Trophoblast cell (in vitro differentiated cells and primary cell): ENCODE measurements at regions not wholly inside any gene's neighbourhood (a gene's known extent, or its start where the extent isn't known, plus 50 kb on each side); places are given as distances from the start of the nearest gene placed in this dataset.
"Not testable (repeated sequence)": the region's sequence is repeated elsewhere in the genome, so short reads cannot be mapped to it uniquely, and the experiment has no call there.

Experiments
- DNase-seq, 2 donors: peaks; one replicate each; pipeline ENCODE4 v3.0.0-alpha.2; 2016
- H2AFZ ChIP-seq: 2 replicates; pipeline ENCODE4 v1.6.1; 2013; ENCODE audit warnings: low read length, moderate library complexity, mild to moderate bottlenecking; ENCODE audit not compliant: insufficient read depth, poor library complexity
- H2AK5ac ChIP-seq: 2 replicates; pipeline ENCODE4 v1.6.1; 2013; ENCODE audit warnings: mild to moderate bottlenecking, low read length
- H2BK120ac ChIP-seq: 2 replicates; pipeline ENCODE4 v1.6.1; 2013; ENCODE audit warnings: low read length, mild to moderate bottlenecking, moderate library complexity; ENCODE audit not compliant: insufficient read depth, poor library complexity
- H2BK12ac ChIP-seq: 2 replicates; pipeline ENCODE4 v1.6.1; 2013; ENCODE audit warnings: mild to moderate bottlenecking, low read length, moderate library complexity
- H2BK5ac ChIP-seq: 2 replicates; pipeline ENCODE4 v1.6.1; 2013; ENCODE audit warnings: low read length, low read depth, moderate library complexity, mild to moderate bottlenecking; ENCODE audit not compliant: poor library complexity
- H3K14ac ChIP-seq: 2 replicates; pipeline ENCODE4 v1.6.1; 2013; ENCODE audit warnings: mild to moderate bottlenecking, low read length
- H3K18ac ChIP-seq: 2 replicates; pipeline ENCODE4 v1.6.1; 2013; ENCODE audit warnings: mild to moderate bottlenecking, low read length
- H3K23ac ChIP-seq: 2 replicates; pipeline ENCODE4 v1.6.1; 2013; ENCODE audit warnings: low read length
- H3K27ac ChIP-seq: 2 replicates; pipeline ENCODE4 v1.5.1; 2013; ENCODE audit warnings: low read depth, mild to moderate bottlenecking, inconsistent platforms, low read length, moderate library complexity
- H3K27me3 ChIP-seq: 2 replicates; pipeline ENCODE4 v1.6.1; 2013; ENCODE audit warnings: inconsistent platforms, mild to moderate bottlenecking, low read length, moderate library complexity; ENCODE audit not compliant: insufficient read depth
- H3K36me3 ChIP-seq, 2 experiments: 1 replicate in 1 of 2; 2 replicates in 1 of 2; pipeline ENCODE4 v1.6.1; 2013; ENCODE audit warnings: low read length in 2 of 2, mild to moderate bottlenecking in 2 of 2, moderate library complexity in 1 of 2; ENCODE audit not compliant: insufficient read depth in 2 of 2, control insufficient read depth in 1 of 2
- H3K4ac ChIP-seq: 2 replicates; pipeline ENCODE4 v1.6.1; 2013; ENCODE audit warnings: low read depth, mild to moderate bottlenecking, low read length, moderate library complexity
- H3K4me1 ChIP-seq, 2 experiments: 1 replicate in 1 of 2; 2 replicates in 1 of 2; pipeline ENCODE4 v1.6.1; 2013; ENCODE audit warnings: low read length in 2 of 2, mild to moderate bottlenecking in 2 of 2, moderate library complexity in 1 of 2; ENCODE audit not compliant: insufficient read depth in 2 of 2, control insufficient read depth in 1 of 2
- H3K4me2 ChIP-seq: 2 replicates; pipeline ENCODE4 v1.6.1; 2013; ENCODE audit warnings: inconsistent platforms, mild to moderate bottlenecking, low read length, moderate library complexity
- H3K4me3 ChIP-seq: 2 replicates; pipeline ENCODE4 v1.5.1; 2013; ENCODE audit warnings: mild to moderate bottlenecking, low read depth, low read length, inconsistent platforms
- H3K79me1 ChIP-seq: one replicate; pipeline ENCODE4 v1.6.1; 2013; ENCODE audit warnings: low read length
- H3K79me2 ChIP-seq: 2 replicates; pipeline ENCODE4 v1.6.1; 2013; ENCODE audit warnings: low read length, mild to moderate bottlenecking; ENCODE audit not compliant: control insufficient read depth, insufficient read depth, poor library complexity
- H3K9ac ChIP-seq: 2 replicates; pipeline ENCODE4 v1.6.1; 2013; ENCODE audit warnings: mild to moderate bottlenecking, low read length
- H3K9me3 ChIP-seq: 2 replicates; pipeline ENCODE4 v1.6.1; 2013; ENCODE audit warnings: low read depth, mild to moderate bottlenecking, control low read depth, inconsistent platforms, low read length; ENCODE audit not compliant: insufficient read depth
- H4K12ac ChIP-seq: 2 replicates; pipeline ENCODE4 v1.6.1; 2013; ENCODE audit warnings: low read depth, mild to moderate bottlenecking, low read length, moderate library complexity
- H4K8ac ChIP-seq: 2 replicates; pipeline ENCODE4 v1.6.1; 2013; ENCODE audit warnings: low read depth, mild to moderate bottlenecking, low read length, moderate library complexity
- H4K91ac ChIP-seq: one replicate; pipeline ENCODE4 v1.6.1; 2013; ENCODE audit warnings: low read depth, mild to moderate bottlenecking, low read length, moderate library complexity
- WGBS: extraction: QIAGEN DNeasy Blood & Tissue Kit; methylation state at CpG from one replicate; pipeline ENCODE4 v1.1.7; 2013; ENCODE audit warnings: missing lambda C conversion rate; ENCODE audit not compliant: insufficient read length, insufficient coverage; ENCODE audit errors: extremely low coverage; 5-methylcytosine and 5-hydroxymethylcytosine counted together

- H3K4me1 ChIP-seq = no peaks in the 10 kb centered on the region
- H3K4me3 ChIP-seq = no peak overlapping the region
- no peak overlapping the region for H4K91ac ChIP-seq
- H3K27me3 ChIP-seq = no peaks in the 10 kb centered on the region
- H4K8ac ChIP-seq = no peak overlapping the region
- no peak overlapping the region for H3K4me2 ChIP-seq
- no peak overlapping the region for H3K23ac ChIP-seq
- H2AK5ac ChIP-seq = no peak overlapping the region
- WGBS = no CpG with 5 or more reads among the region's 4 CpGs
- H3K14ac ChIP-seq = no peak overlapping the region
- H2AFZ ChIP-seq = no peak overlapping the region
- no peaks in the 10 kb centered on the region for H3K79me2 ChIP-seq
- DNase-seq = no peak
- no peak overlapping the region for H3K27ac ChIP-seq
- H3K9ac ChIP-seq = no peak overlapping the region
- no peak overlapping the region for H3K4ac ChIP-seq
- no peak overlapping the region for H3K18ac ChIP-seq
- H2BK12ac ChIP-seq = no peak overlapping the region
- H2BK5ac ChIP-seq = no peak overlapping the region
- no peaks in the 10 kb centered on the region for H3K9me3 ChIP-seq
- no peak overlapping the region for H2BK120ac ChIP-seq
- no peaks in the 10 kb centered on the region for H3K36me3 ChIP-seq
- H4K12ac ChIP-seq = no peak overlapping the region
- no peaks in the 10 kb centered on the region for H3K79me1 ChIP-seq
These were observed 53.8 kb upstream of the LYRM9 start for GRCh38 chr17:27947005-27947406.

- Histone ChIP-seq H3K79me2 (no peaks in the 10 kb centered on the region), H3K4me2 (no peak overlapping the region), H3K9ac (no peak overlapping the region), H2AFZ (no peak overlapping the region), H4K91ac (no peak overlapping the region), H3K9me3 (no peaks in the 10 kb centered on the region), H3K27ac (no peak overlapping the region), H3K18ac (no peak overlapping the region), H4K12ac (no peak overlapping the region), H2BK5ac (no peak overlapping the region), H3K23ac (no peak overlapping the region), H2BK12ac (no peak overlapping the region), H2AK5ac (no peak overlapping the region), H4K8ac (no peak overlapping the region), H3K14ac (no peak overlapping the region), H3K4me3 (no peak overlapping the region), H3K36me3 (no peaks in the 10 kb centered on the region), H3K4ac (no peak overlapping the region), H2BK120ac (no peak overlapping the region), H3K79me1 (no peaks in the 10 kb centered on the region), H3K27me3 (no peaks in the 10 kb centered on the region), H3K4me1 (no peaks in the 10 kb centered on the region)
- WGBS = no CpG with 5 or more reads among the region's 3 CpGs
- DNase-seq = no peak
These were observed 56.1 kb upstream of the LYRM9 start for GRCh38 chr17:27949304-27949703.

GRCh38 chr17:27950225-27950624 lies 57.1 kb upstream of the LYRM9 start:
- H2AK5ac ChIP-seq, H3K4me3 ChIP-seq, H3K36me3 ChIP-seq, H2BK12ac ChIP-seq, H3K4me1 ChIP-seq, H4K12ac ChIP-seq, H2BK120ac ChIP-seq, H3K27me3 ChIP-seq, H4K91ac ChIP-seq, H3K79me1 ChIP-seq, H3K14ac ChIP-seq, H3K79me2 ChIP-seq, H2BK5ac ChIP-seq, H2AFZ ChIP-seq, H3K9me3 ChIP-seq, H3K4ac ChIP-seq, H3K9ac ChIP-seq, H3K18ac ChIP-seq, H3K4me2 ChIP-seq, DNase-seq, H3K27ac ChIP-seq, H3K23ac ChIP-seq, H4K8ac ChIP-seq: not testable (repeated sequence)
- no CpG with 5 or more reads among the region's 7 CpGs for WGBS

- Histone ChIP-seq H3K9ac (no peak overlapping the region), H3K4me1 (no peaks in the 10 kb centered on the region), H2AK5ac (no peak overlapping the region), H3K27ac (no peak overlapping the region), H3K79me2 (no peaks in the 10 kb centered on the region), H2AFZ (no peak overlapping the region), H3K36me3 (no peaks in the 10 kb centered on the region), H3K4ac (no peak overlapping the region), H2BK5ac (no peak overlapping the region), H3K4me2 (no peak overlapping the region), H3K14ac (no peak overlapping the region), H2BK12ac (no peak overlapping the region), H3K23ac (no peak overlapping the region), H3K4me3 (no peak overlapping the region), H3K18ac (no peak overlapping the region), H3K27me3 (no peaks in the 10 kb centered on the region), H3K79me1 (no peaks in the 10 kb centered on the region), H4K91ac (no peak overlapping the region), H3K9me3 (peaks cover under 1% of the 10 kb centered on the region), H4K12ac (no peak overlapping the region), H2BK120ac (no peak overlapping the region), H4K8ac (no peak overlapping the region)
- DNase-seq = no peak
- no CpG with 5 or more reads among the region's 5 CpGs for WGBS
These were observed 57.8 kb upstream of the LYRM9 start for GRCh38 chr17:27950995-27951394.
